ENCODE measurements at regions not wholly inside any gene's neighbourhood (a gene's known extent, or its start where the extent isn't known, plus 50 kb on each side); places are given as distances from the start of the nearest gene placed in this dataset.
"Not testable (repeated sequence)": the region's sequence is repeated elsewhere in the genome, so short reads cannot be mapped to it uniquely, and the experiment has no call there.

DNA sequence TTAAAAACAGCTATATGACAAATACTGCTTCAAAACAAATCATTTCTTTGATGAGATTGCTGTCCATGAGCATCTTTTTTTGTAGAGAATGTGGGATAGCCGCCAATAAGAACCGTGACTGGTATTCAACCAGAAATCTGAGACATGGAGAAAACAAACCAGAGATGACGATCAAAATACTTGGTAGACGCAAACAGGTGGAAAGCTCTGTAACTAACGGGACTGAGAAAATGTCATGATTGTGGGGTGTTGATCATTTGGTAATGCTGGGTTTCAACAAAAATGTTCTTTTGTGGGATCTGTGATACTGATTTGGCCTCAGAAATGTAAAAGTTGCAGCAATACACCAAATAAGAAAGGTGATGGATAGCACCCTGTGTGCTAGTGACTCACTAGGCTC, 364.8 kb downstream of the NYAP2 start:
- no peak for DNase-seq (ENCODE audit: low read depth)

DNA sequence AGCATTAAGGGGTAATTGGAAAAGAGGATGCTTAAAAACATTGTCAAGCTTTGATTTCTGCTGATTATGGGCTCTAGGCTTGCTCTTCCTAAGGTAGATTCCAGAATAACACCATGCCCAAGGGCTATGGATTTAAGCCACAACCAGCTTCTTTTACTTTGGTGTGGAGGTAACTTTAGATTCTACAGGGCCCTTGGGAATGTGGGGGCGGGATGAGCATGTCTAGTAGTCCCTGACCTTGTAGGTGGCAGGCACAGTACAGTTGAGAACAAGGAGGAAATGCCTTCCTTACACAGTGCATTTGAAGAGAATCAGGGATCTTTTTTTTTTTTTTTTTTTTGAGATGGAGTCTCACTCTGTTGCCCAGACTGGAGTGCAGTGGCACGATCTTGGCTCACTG, 364.2 kb downstream of the NYAP2 start:
- peak; percentile 6 for DNase-seq (ENCODE audit: low read depth)

DNA sequence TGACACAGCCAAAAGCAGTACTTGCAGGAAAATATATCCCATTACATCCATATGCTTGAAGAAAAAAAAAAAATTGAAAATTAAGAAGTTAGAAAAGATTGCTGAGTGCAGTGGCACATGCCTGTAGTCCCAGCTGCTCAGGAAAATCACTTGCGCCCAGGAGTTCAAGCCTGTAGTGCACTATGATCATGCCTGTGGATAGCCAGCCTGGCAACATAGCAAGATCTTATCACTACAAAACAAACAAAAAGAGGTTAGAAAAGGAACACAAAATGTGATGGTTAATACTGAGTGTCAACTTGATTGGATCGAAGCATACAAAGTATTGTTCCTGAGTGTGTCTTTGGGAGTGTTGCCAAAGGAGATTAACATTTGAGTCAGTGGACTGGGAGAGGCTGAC, 361.9 kb downstream of the NYAP2 start:
- peak; percentile 30 for DNase-seq (ENCODE audit: low read depth)

DNA sequence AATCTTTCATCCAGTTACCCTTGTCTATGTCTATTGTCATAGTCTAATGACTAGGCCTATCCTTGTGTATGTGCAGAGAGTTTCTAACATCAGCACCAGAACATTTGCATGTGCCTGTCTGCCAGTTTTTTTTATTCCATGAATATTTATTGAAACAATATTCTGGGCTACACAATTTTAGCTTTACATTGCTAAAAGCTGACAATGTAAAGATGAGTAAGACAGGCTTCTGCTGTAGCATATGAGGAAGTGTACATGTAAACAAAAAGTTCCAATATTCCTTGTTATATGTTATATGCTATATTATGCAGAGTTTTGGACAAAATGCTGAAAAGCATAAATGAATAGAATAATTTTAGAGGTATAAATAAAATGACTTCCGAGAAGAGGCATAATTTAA, 357.7 kb downstream of the NYAP2 start:
- DNase-seq (ENCODE audit: low read depth): no peak

DNA sequence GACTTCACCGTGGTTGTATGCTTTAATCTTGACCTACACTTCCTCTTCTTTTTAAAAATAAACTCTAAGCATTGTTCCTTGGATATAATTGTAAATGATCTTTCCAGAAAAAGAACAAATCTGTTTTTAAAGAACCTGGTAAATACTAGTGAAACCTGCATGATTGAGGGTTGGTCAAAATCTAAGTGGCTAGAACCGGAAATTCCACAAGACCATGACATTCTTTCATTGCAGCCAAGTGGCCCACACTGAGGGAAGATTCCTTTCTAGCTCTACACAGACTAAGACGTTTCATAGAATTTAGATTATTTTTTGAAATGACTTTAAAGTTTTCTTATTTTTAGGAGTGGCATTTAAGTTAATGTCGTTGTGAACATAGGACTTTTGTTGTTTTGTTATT, 356.7 kb downstream of the NYAP2 start:
- peak; percentile 54 for DNase-seq (ENCODE audit: low read depth)

GRCh38 chr2:225748609-225749008, 349.1 kb downstream of the NYAP2 start:
- DNase-seq (ENCODE audit: low read depth): no peak

- not testable (repeated sequence) for DNase-seq (ENCODE audit: low read depth)
Observed at GRCh38 chr2:225743996-225744395, 344.5 kb downstream of the NYAP2 start.

- no peak for DNase-seq (ENCODE audit: low read depth)
Observed at GRCh38 chr2:225742487-225742886, 343.0 kb downstream of the NYAP2 start.

- DNase-seq (ENCODE audit: low read depth): no peak
Observed at GRCh38 chr2:225740086-225740485, 340.6 kb downstream of the NYAP2 start.

DNA sequence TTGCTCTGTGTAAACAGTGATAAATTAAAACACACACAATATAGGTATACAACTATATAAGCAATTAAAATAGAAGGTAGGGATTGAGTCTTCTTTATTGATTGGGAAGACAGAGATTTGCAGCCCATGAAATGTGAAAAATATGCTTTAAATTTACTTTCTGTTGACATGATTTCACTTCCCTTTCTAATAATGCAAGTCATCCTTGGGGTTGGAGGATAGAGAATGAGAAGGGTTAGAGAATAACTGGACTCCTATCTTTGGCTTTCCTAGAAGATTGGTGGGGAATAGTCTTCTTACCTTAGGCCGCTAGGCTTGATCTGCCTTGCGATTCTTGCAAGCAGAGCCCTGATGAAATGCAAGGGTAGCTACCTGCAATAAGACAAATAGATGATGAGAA, 339.8 kb downstream of the NYAP2 start:
- DNase-seq (ENCODE audit: low read depth): no peak

DNA sequence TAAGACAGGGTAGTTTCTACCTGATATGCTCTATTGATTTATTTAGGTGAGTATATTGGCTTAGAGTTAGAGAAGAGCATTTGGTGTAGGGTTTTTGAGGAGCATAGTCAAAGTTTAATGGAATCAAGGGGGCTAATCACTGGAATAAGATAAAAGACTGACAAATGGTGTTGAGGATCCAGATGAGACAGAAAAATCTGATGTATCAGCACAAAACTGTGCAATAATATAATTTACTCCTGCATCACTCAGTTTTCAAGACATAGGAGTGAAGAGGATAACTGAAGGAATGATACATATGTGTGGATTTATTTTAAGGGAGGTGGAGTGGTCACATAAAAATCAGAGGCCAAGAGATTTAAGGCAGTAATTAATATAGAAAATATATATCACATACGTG, 339.2 kb downstream of the NYAP2 start:
- DNase-seq (ENCODE audit: low read depth): no peak

DNA sequence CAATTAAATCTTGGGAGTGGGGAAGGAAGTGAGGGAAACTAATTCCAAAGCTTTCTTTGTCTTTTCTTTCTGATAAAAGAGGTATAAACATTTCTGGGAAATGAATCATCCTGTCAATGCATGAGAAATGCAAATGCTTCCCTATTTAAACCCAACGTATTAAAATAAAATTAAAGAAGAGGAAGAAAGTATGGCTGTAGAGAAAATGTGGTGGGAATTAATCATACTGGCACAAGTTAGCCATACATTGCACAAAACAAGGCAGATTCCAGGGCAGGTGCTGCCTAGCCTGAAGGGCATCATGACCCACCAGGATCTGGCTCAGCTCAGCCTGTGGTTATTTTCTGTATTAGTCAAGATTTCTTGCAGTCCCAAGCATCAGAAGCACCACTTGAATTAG, 338.0 kb downstream of the NYAP2 start:
- DNase-seq (ENCODE audit: low read depth): peak; percentile 80

- DNase-seq (ENCODE audit: low read depth): peak; percentile 92
Observed at GRCh38 chr2:225735844-225736243, 336.3 kb downstream of the NYAP2 start.

GRCh38 chr2:225725726-225726125, 326.2 kb downstream of the NYAP2 start:
- no peak for DNase-seq (ENCODE audit: low read depth)
